ENCODE measurements at regions not wholly inside any gene's neighbourhood (a gene's known extent, or its start where the extent isn't known, plus 50 kb on each side); places are given as distances from the start of the nearest gene placed in this dataset.
"Not testable (repeated sequence)": the region's sequence is repeated elsewhere in the genome, so short reads cannot be mapped to it uniquely, and the experiment has no call there.

- DNase-seq: no peak
Observed at GRCh38 chr17:14525551-14526455, 224.9 kb downstream of the HS3ST3B1 start.

GRCh38 chr17:14522795-14523387, 222.0 kb downstream of the HS3ST3B1 start:
- no peak for DNase-seq

- not testable (repeated sequence) for DNase-seq
Observed at GRCh38 chr17:14518919-14519318, 218.0 kb downstream of the HS3ST3B1 start.

GRCh38 chr17:14514973-14515372, 214.1 kb downstream of the HS3ST3B1 start:
- DNase-seq: no peak

- DNase-seq: no peak
Observed at GRCh38 chr17:14513835-14514234, 213.0 kb downstream of the HS3ST3B1 start.

GRCh38 chr17:14510136-14510535, 209.3 kb downstream of the HS3ST3B1 start:
- DNase-seq: no peak

- DNase-seq: no peak
Observed at GRCh38 chr17:14508156-14508555, 207.3 kb downstream of the HS3ST3B1 start.

- DNase-seq: no peak
Observed at GRCh38 chr17:14506364-14506763, 205.5 kb downstream of the HS3ST3B1 start.

- DNase-seq: no peak
Observed at GRCh38 chr17:14505606-14506005, 204.7 kb downstream of the HS3ST3B1 start.

- no peak for DNase-seq
Observed at GRCh38 chr17:14499976-14500375, 199.1 kb downstream of the HS3ST3B1 start.

- DNase-seq: no peak
Observed at GRCh38 chr17:14498812-14499211, 197.9 kb downstream of the HS3ST3B1 start.

GRCh38 chr17:14494161-14494560, 193.3 kb downstream of the HS3ST3B1 start:
- no peak for DNase-seq

- no peak for DNase-seq
Observed at GRCh38 chr17:14489986-14490385, 189.1 kb downstream of the HS3ST3B1 start.

GRCh38 chr17:14488958-14489550, 188.2 kb downstream of the HS3ST3B1 start:
- no peak for DNase-seq

- no peak for DNase-seq
Observed at GRCh38 chr17:14487068-14487467, 186.2 kb downstream of the HS3ST3B1 start.

- DNase-seq: no peak
Observed at GRCh38 chr17:14482715-14483114, 181.8 kb downstream of the HS3ST3B1 start.

GRCh38 chr17:14481664-14482063, 180.8 kb downstream of the HS3ST3B1 start:
- no peak for DNase-seq

- no peak for DNase-seq
Observed at GRCh38 chr17:14474591-14474990, 173.7 kb downstream of the HS3ST3B1 start.

- DNase-seq: no peak
Observed at GRCh38 chr17:14471052-14471451, 170.2 kb downstream of the HS3ST3B1 start.

GRCh38 chr17:14470417-14470816, 169.5 kb downstream of the HS3ST3B1 start:
- no peak for DNase-seq

- no peak for DNase-seq
Observed at GRCh38 chr17:14469971-14470370, 169.1 kb downstream of the HS3ST3B1 start.

GRCh38 chr17:14468858-14469257, 168.0 kb downstream of the HS3ST3B1 start:
- no peak for DNase-seq

- no peak for DNase-seq
Observed at GRCh38 chr17:14461227-14461548, 160.3 kb downstream of the HS3ST3B1 start.

Data from activated CD4-positive, alpha-beta T cell treated with anti-CD3 and anti-CD28 coated beads, Interleukin-2, Interleukin-6, amounts not matched to agents 100 ng/mL and 50 ng/mL, durations not matched to agents 16 hours and 8 hours (primary cell).